Peyer's patch (tissue), 4 donors: ENCODE measurements at regions not wholly inside any gene's neighbourhood (a gene's known extent, or its start where the extent isn't known, plus 50 kb on each side); places are given as distances from the start of the nearest gene placed in this dataset.

Source experiments
- CTCF ChIP-seq, 6 experiments: fragments of 450-650 bp in 4 of 6; fragments of 200-600 bp in 2 of 6; sonication (generic) in 1 of 6; IDR thresholded peaks; one replicate each; pipeline ENCODE4 v1.5.1; 2017 to 2019; ENCODE audit warnings: antibody characterized with exemption in 6 of 6, mild to moderate bottlenecking in 3 of 6, moderate library complexity in 1 of 6
- POLR2A ChIP-seq, 2 donors: fragments of 450-650 bp; IDR thresholded peaks; one replicate each; pipeline ENCODE4 v1.5.1; 2017; ENCODE audit warnings: antibody characterized with exemption in 2 of 2, mild to moderate bottlenecking in 2 of 2, moderate library complexity in 2 of 2

- no peak for TF ChIP-seq CTCF (IDR thresholded peaks at IDR 0.05)
- TF ChIP-seq POLR2A (IDR thresholded peaks at IDR 0.05), result no peak
These were observed 458.4 kb downstream of the KLF12 start for GRCh38 chr13:73675821-73676220.
